Gastroesophageal sphincter (tissue), 3 donors: ENCODE measurements at regions not wholly inside any gene's neighbourhood (a gene's known extent, or its start where the extent isn't known, plus 50 kb on each side); places are given as distances from the start of the nearest gene placed in this dataset.

Experiments used
- CTCF ChIP-seq, 4 experiments: fragments of 200-600 bp in 2 of 4; fragments of 450-650 bp in 2 of 4; sonication (generic) in 1 of 4; IDR thresholded peaks; one replicate each; pipeline ENCODE4 v1.5.1; 2017 to 2019; ENCODE audit warnings: antibody characterized with exemption in 4 of 4, mild to moderate bottlenecking in 2 of 4, moderate library complexity in 2 of 4
- EP300 ChIP-seq: sonication (generic); formaldehyde crosslinking; IDR thresholded peaks from one replicate; pipeline ENCODE4 v1.6.1; 2017; ENCODE audit warnings: antibody characterized with exemption, mild to moderate bottlenecking
- POLR2A ChIP-seq, 2 donors: fragments of 450-650 bp; IDR thresholded peaks; one replicate each; pipeline ENCODE4 v1.6.1; 2017; ENCODE audit warnings: antibody characterized with exemption in 2 of 2, mild to moderate bottlenecking in 2 of 2, moderate library complexity in 1 of 2

GRCh38 chr6:93057584-93057983 lies 361.8 kb downstream of the EPHA7 start:
- no peak for TF ChIP-seq CTCF (IDR thresholded peaks at IDR 0.05)
- TF ChIP-seq POLR2A (IDR thresholded peaks at IDR 0.05), result no peak
- TF ChIP-seq EP300, result no peak
